K562 (cell line): ENCODE measurements at regions not wholly inside any gene's neighbourhood (a gene's known extent, or its start where the extent isn't known, plus 50 kb on each side); places are given as distances from the start of the nearest gene placed in this dataset.

ENCODE experiments used
- ESRRA ChIP-seq: fragments of 450-650 bp; IDR thresholded peaks from 2 replicates; pipeline ENCODE4 v1.6.1; 2014; ENCODE audit warnings: low read depth, mild to moderate bottlenecking, moderate library complexity, borderline replicate concordance
- FOXA3 ChIP-seq, 2 experiments: fragments of 450-650 bp in 1 of 2; sonication (generic) in 1 of 2; formaldehyde crosslinking; IDR thresholded peaks in 1 of 2; conservative IDR thresholded peaks in 1 of 2; 2 replicates each; pipeline versions ENCODE4 v1.4.0 to v1.8.0; 2020 to 2022; ENCODE audit warnings: mild to moderate bottlenecking in 2 of 2, missing genetic modification reagents in 1 of 2
- HBP1 ChIP-seq: fragments of 450-650 bp; formaldehyde crosslinking; IDR thresholded peaks from 2 replicates; pipeline ENCODE4 v1.4.0; 2022; ENCODE audit warnings: missing genetic modification characterization
- NBN ChIP-seq: fragments of 450-650 bp; IDR thresholded peaks from 2 replicates; pipeline ENCODE4 v1.6.1; 2016; ENCODE audit warnings: low read depth, mild to moderate bottlenecking
- NFATC3 ChIP-seq: fragments of 450-650 bp; IDR thresholded peaks from 2 replicates; pipeline ENCODE4 v1.6.1; 2017; ENCODE audit warnings: mild to moderate bottlenecking
- POLR2AphosphoS5 ChIP-seq: IDR thresholded peaks from 2 replicates; pipeline ENCODE4 v1.6.1; 2011; ENCODE audit warnings: mild to moderate bottlenecking, low read depth, low read length, moderate library complexity; ENCODE audit not compliant: control insufficient read depth, insufficient read depth
- RAD21 ChIP-seq, 2 experiments: fragments of 250-450 bp in 1 of 2; fragments of 450-650 bp in 1 of 2; sonication (Bioruptor Pico) in 1 of 2; formaldehyde crosslinking in 1 of 2; IDR thresholded peaks in 1 of 2; conservative IDR thresholded peaks in 1 of 2; 2 replicates each; pipeline versions ENCODE4 v1.4.0 to v1.8.0; 2020 to 2022; ENCODE audit warnings: mild to moderate bottlenecking in 2 of 2, moderate library complexity in 1 of 2
- RNF2 ChIP-seq: sonication (generic); IDR thresholded peaks from 2 replicates; pipeline ENCODE4 v1.6.1; 2016
- TAF1 ChIP-seq: IDR thresholded peaks from 2 replicates; pipeline ENCODE4 v1.6.1; 2011; ENCODE audit warnings: mild to moderate bottlenecking, low read length, moderate library complexity; ENCODE audit not compliant: insufficient read depth, control insufficient read depth, severe bottlenecking; ENCODE audit errors: extremely low read depth
- YY1 ChIP-seq, 3 experiments: IDR thresholded peaks; 2 replicates each; pipeline ENCODE4 v1.6.1; 2011; ENCODE audit warnings: low read length in 2 of 3, mild to moderate bottlenecking in 2 of 3, moderate library complexity in 2 of 3, borderline replicate concordance in 1 of 3, control low read depth in 1 of 3, low read depth in 1 of 3; ENCODE audit not compliant: insufficient read depth in 3 of 3, insufficient replicate concordance in 2 of 3, control insufficient read depth in 1 of 3, insufficient read length in 1 of 3; ENCODE audit errors: extremely low read depth in 1 of 3
- ZNF384 ChIP-seq: IDR thresholded peaks from 2 replicates; pipeline ENCODE4 v1.6.1; 2012; ENCODE audit warnings: low read depth, low read length, improper control_type of control experiment

- TF ChIP-seq POLR2AphosphoS5, result no peak
- no peak for TF ChIP-seq YY1 (IDR thresholded peaks at IDR 0.05; ENCODE audit: borderline replicate concordance in 1 of 3, control insufficient read depth in 1 of 3, extremely low read depth in 1 of 3, insufficient read depth in 3 of 3, insufficient read length in 1 of 3, insufficient replicate concordance in 2 of 3, low read depth in 1 of 3, low read length in 2 of 3)
- TF ChIP-seq FOXA3 (CRISPR knock-in tag; conservative IDR thresholded peaks at IDR 0.05 in 1 of 2, IDR thresholded peaks at IDR 0.05 in 1 of 2), result no peak
- TF ChIP-seq RAD21 (CRISPR knock-in tag; conservative IDR thresholded peaks at IDR 0.05 in 1 of 2, IDR thresholded peaks at IDR 0.05 in 1 of 2), result no peak
- TF ChIP-seq TAF1, result no peak
- TF ChIP-seq RNF2, result no peak
- no peak for TF ChIP-seq ZNF384
- TF ChIP-seq ESRRA, result no peak
- no peak for TF ChIP-seq HBP1 (CRISPR knock-in tag)
- no peak for TF ChIP-seq NBN
- no peak for TF ChIP-seq NFATC3
These were observed 94.2 kb downstream of the TFAP2C start for GRCh38 chr20:56723331-56723730.
